MCF 10A (cell line): ENCODE measurements at regions not wholly inside any gene's neighbourhood (a gene's known extent, or its start where the extent isn't known, plus 50 kb on each side); places are given as distances from the start of the nearest gene placed in this dataset.
A peak's percentile ranks its signal among the peaks of the same experiment; 100 is the strongest.

Source experiments
- BruUV-seq: library from RNA; stranded (reverse); fragments of 400-500 nt; replicated peaks from 2 replicates; lab custom pipeline; 2021; lab: Mats Ljungman, UMichigan
- CTCF ChIA-PET: fragments of 300-600 bp; sonication (Branson Sonifier 250); formaldehyde crosslinking; extraction: SDS; loops from one replicate; lab custom pipeline; 2021; ENCODE audit warnings: antibody characterized with exemption, inconsistent platforms; lab: Yijun Ruan, JAX
- POLR2A ChIA-PET: fragments of 300-600, 350-650 bp; sonication (Branson Sonifier 250); formaldehyde crosslinking; extraction: SDS; loops from one replicate; lab custom pipeline; 2020; ENCODE audit warnings: antibody characterized with exemption, inconsistent platforms; lab: Yijun Ruan, JAX
- DNase-seq: peaks from one replicate; pipeline ENCODE4 v3.0.0-alpha.2; 2018; ENCODE audit not compliant: unreplicated experiment
- H3K27ac Mint-ChIP-seq: one replicate; pipeline ENCODE4 v1.8.0; 2022; ENCODE audit warnings: mild to moderate bottlenecking, low read depth, mixed read lengths; ENCODE audit not compliant: unreplicated experiment
- H3K27me3 Mint-ChIP-seq: one replicate; pipeline ENCODE4 v1.8.0; 2022; ENCODE audit warnings: mixed read lengths; ENCODE audit not compliant: insufficient read depth, unreplicated experiment
- H3K36me3 Mint-ChIP-seq: one replicate; pipeline ENCODE4 v1.8.0; 2022; ENCODE audit warnings: mild to moderate bottlenecking, moderate library complexity, mixed read lengths; ENCODE audit not compliant: insufficient read depth, unreplicated experiment
- H3K4me1 Mint-ChIP-seq: one replicate; pipeline ENCODE4 v1.8.0; 2022; ENCODE audit warnings: mixed read lengths; ENCODE audit not compliant: insufficient read depth, unreplicated experiment
- H3K4me3 Mint-ChIP-seq: one replicate; pipeline ENCODE4 v1.8.0; 2022; ENCODE audit warnings: mild to moderate bottlenecking, moderate library complexity, mixed read lengths; ENCODE audit not compliant: unreplicated experiment
- H3K9me3 Mint-ChIP-seq: one replicate; pipeline ENCODE4 v1.8.0; 2022; ENCODE audit warnings: mixed read lengths; ENCODE audit not compliant: unreplicated experiment
- intact Hi-C: fragments of 100-400 bp; cut with micrococcal nuclease; formaldehyde crosslinking; loops from 2 replicates; pipeline ENCODE4 v1.14.1; 2022
- TF ChIP-seq, protein P1 (sequence below): fragments of 200-600 bp; IDR thresholded peaks from one replicate; pipeline ENCODE4 v1.8.0; 2022; ENCODE audit warnings: antibody characterized with exemption, mild to moderate bottlenecking; ENCODE audit not compliant: unreplicated experiment

GRCh38 chr7:98511175-98511574, 105.9 kb upstream of the NPTX2 start:
- no TSS peak for BruUV-seq
- DNase-seq: no peak
- ChIA-PET CTCF (interaction anchor here (0.6 kb wide), 1 partner anchor 77 kb away, joined by 4 read pairs; no protein-coding TSS in a partner anchor), POLR2A (no interaction called here)
- Mint-ChIP-seq H3K9me3 (no peaks in the 10 kb centered on the region), H3K36me3 (no peaks in the 10 kb centered on the region), H3K4me3 (no peak overlapping the region), H3K27ac (no peak overlapping the region), H3K4me1 (no peaks in the 10 kb centered on the region), H3K27me3 (peaks cover 38% of the 10 kb centered on the region)
- TF ChIP-seq, protein P1, sequence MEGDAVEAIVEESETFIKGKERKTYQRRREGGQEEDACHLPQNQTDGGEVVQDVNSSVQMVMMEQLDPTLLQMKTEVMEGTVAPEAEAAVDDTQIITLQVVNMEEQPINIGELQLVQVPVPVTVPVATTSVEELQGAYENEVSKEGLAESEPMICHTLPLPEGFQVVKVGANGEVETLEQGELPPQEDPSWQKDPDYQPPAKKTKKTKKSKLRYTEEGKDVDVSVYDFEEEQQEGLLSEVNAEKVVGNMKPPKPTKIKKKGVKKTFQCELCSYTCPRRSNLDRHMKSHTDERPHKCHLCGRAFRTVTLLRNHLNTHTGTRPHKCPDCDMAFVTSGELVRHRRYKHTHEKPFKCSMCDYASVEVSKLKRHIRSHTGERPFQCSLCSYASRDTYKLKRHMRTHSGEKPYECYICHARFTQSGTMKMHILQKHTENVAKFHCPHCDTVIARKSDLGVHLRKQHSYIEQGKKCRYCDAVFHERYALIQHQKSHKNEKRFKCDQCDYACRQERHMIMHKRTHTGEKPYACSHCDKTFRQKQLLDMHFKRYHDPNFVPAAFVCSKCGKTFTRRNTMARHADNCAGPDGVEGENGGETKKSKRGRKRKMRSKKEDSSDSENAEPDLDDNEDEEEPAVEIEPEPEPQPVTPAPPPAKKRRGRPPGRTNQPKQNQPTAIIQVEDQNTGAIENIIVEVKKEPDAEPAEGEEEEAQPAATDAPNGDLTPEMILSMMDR: no peak
- intact Hi-C loops: no loop called here

GRCh38 chr7:98509836-98510235, 107.2 kb upstream of the NPTX2 start:
- peak; percentile 18 for DNase-seq
- Mint-ChIP-seq H3K36me3 (no peaks in the 10 kb centered on the region), H3K9me3 (no peaks in the 10 kb centered on the region), H3K27me3 (peaks cover 40% of the 10 kb centered on the region), H3K4me3 (no peak overlapping the region), H3K27ac (no peak overlapping the region), H3K4me1 (no peaks in the 10 kb centered on the region)
- TF ChIP-seq, protein P1: no peak
- CTCF ChIA-PET: no interaction called here
- POLR2A ChIA-PET: no interaction called here
- intact Hi-C loops: no loop called here
- no TSS peak for BruUV-seq

- TF ChIP-seq, protein P1: no peak
- no peak overlapping the region for H3K27ac Mint-ChIP-seq
- intact Hi-C loops: no loop called here
- CTCF ChIA-PET: interaction anchor here (0.7 kb wide), 1 partner anchor 26 kb away, joined by 3 read pairs; no protein-coding TSS in a partner anchor
- no peaks in the 10 kb centered on the region for H3K4me1 Mint-ChIP-seq
- peaks cover 52% of the 10 kb centered on the region for H3K27me3 Mint-ChIP-seq
- no peaks in the 10 kb centered on the region for H3K9me3 Mint-ChIP-seq
- POLR2A ChIA-PET: no interaction called here
- H3K4me3 Mint-ChIP-seq: no peak overlapping the region
- DNase-seq: no peak
- H3K36me3 Mint-ChIP-seq: no peaks in the 10 kb centered on the region
- no TSS peak for BruUV-seq
Measured at GRCh38 chr7:98506471-98506870, 105.6 kb upstream of the BAIAP2L1 start.

- intact Hi-C loops: no loop called here
- Mint-ChIP-seq H3K4me1 (no peaks in the 10 kb centered on the region), H3K9me3 (peaks cover 21% of the 10 kb centered on the region), H3K36me3 (no peaks in the 10 kb centered on the region), H3K4me3 (no peak overlapping the region), H3K27me3 (peaks cover 25% of the 10 kb centered on the region), H3K27ac (no peak overlapping the region)
- no TSS peak for BruUV-seq
- TF ChIP-seq, protein P1: no peak
- POLR2A ChIA-PET: interaction anchor here (0.5 kb wide), 1 partner anchor 43 kb away, joined by 3 read pairs; no protein-coding TSS in a partner anchor
- CTCF ChIA-PET: no interaction called here
- no peak for DNase-seq
Measured at GRCh38 chr7:98500764-98501163, 99.9 kb upstream of the BAIAP2L1 start.
